ENCODE measurements at regions not wholly inside any gene's neighbourhood (a gene's known extent, or its start where the extent isn't known, plus 50 kb on each side); places are given as distances from the start of the nearest gene placed in this dataset.

DNA sequence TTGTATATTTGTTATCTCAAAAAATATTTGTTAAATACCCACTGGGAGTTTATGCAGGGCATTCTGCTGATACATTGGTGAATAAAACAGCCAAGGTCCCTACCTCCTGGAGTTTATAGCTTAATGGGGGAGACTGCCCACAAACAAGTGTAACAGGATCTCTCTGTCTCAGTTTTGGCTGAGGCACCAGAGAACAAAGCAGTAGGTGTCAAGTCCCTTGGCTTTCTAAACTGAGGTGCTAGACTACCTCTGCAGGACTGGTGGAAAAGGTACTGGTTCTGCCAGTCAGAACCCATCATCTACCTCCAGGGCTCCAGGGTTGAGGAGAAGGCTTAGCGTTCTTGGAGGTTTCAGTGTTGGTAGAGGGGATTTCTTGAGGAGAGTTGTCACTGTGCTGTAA lies 188.4 kb upstream of the ELL2 start:
- Mint-ChIP-seq H3K36me3 (peaks cover 0 to 2% of the 10 kb centered on the region in 2 donors), H3K9me3 (peaks cover 0 to 6% (median 0%) of the 10 kb centered on the region in 7 donors), H3K27ac (peak overlapping the region in 3 of 7 donors; percentile 37 to 70 (median 41)), H3K4me3 (no peak overlapping the region), H3K27me3 (ENCODE audit: low read depth in 3 of 3) (peaks cover 0 to 2% (median 0%) of the 10 kb centered on the region in 3 donors), H3K4me1 (peaks cover 23% of the 10 kb centered on the region)
- Histone ChIP-seq H3K36me3 (replicated peaks in 1 of 2; ENCODE audit: control insufficient read depth in 1 of 2, insufficient read depth in 2 of 2, low read length in 2 of 2) (no peaks in the 10 kb centered on the region), H3K9me3 (replicated peaks in 1 of 2; ENCODE audit: control insufficient read depth in 1 of 2, insufficient read depth in 1 of 2, low read length in 2 of 2) (no peaks in the 10 kb centered on the region), H3K4me3 (replicated peaks in 1 of 3; ENCODE audit: low read depth in 2 of 3, low read length in 3 of 3) (no peak overlapping the region), H3K4me2 (replicated peaks; ENCODE audit: extremely low read depth, low read length, poor library complexity, severe bottlenecking) (no peak overlapping the region), H4K20me1 (ENCODE audit: insufficient read depth, low read length) (no peaks in the 10 kb centered on the region), H3K79me2 (ENCODE audit: insufficient read depth, low read length) (no peaks in the 10 kb centered on the region), H2AFZ (ENCODE audit: insufficient read depth, low read depth, low read length, poor library complexity, severe bottlenecking) (no peak overlapping the region), H3K27me3 (ENCODE audit: control insufficient read depth in 2 of 2, insufficient read depth in 2 of 2, low read length in 2 of 2) (no peaks in the 10 kb centered on the region), H3K27ac (ENCODE audit: low read depth in 1 of 2, low read length in 2 of 2) (no peak overlapping the region), H3K4me1 (ENCODE audit: control insufficient read depth in 1 of 2, insufficient read depth in 2 of 2, low read length in 2 of 2) (peaks cover 15 to 18% of the 10 kb centered on the region in 2 donors), H3K9ac (ENCODE audit: insufficient read depth, low read length, poor library complexity, severe bottlenecking) (no peak overlapping the region)
- intact Hi-C loops (cut with micrococcal nuclease) = no loop called here
- no CpG with 5 or more reads among the region's 1 CpG for WGBS (ENCODE audit: insufficient coverage)
- no peak for DNase-seq
- TF ChIP-seq, protein P1, sequence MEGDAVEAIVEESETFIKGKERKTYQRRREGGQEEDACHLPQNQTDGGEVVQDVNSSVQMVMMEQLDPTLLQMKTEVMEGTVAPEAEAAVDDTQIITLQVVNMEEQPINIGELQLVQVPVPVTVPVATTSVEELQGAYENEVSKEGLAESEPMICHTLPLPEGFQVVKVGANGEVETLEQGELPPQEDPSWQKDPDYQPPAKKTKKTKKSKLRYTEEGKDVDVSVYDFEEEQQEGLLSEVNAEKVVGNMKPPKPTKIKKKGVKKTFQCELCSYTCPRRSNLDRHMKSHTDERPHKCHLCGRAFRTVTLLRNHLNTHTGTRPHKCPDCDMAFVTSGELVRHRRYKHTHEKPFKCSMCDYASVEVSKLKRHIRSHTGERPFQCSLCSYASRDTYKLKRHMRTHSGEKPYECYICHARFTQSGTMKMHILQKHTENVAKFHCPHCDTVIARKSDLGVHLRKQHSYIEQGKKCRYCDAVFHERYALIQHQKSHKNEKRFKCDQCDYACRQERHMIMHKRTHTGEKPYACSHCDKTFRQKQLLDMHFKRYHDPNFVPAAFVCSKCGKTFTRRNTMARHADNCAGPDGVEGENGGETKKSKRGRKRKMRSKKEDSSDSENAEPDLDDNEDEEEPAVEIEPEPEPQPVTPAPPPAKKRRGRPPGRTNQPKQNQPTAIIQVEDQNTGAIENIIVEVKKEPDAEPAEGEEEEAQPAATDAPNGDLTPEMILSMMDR (IDR thresholded peaks at IDR 0.05) = no peak

- no CpG with 5 or more reads among the region's 1 CpG for WGBS (ENCODE audit: insufficient coverage)
- peak; percentile 9 to 34 (median 32) for DNase-seq
- Histone ChIP-seq H3K4me1 (ENCODE audit: control insufficient read depth in 1 of 2, insufficient read depth in 2 of 2, low read length in 2 of 2) (peaks cover 15 to 18% of the 10 kb centered on the region in 2 donors), H2AFZ (ENCODE audit: insufficient read depth, low read depth, low read length, poor library complexity, severe bottlenecking) (no peak overlapping the region), H3K27ac (ENCODE audit: low read depth in 1 of 2, low read length in 2 of 2) (no peak overlapping the region), H3K79me2 (ENCODE audit: insufficient read depth, low read length) (no peaks in the 10 kb centered on the region), H3K36me3 (replicated peaks in 1 of 2; ENCODE audit: control insufficient read depth in 1 of 2, insufficient read depth in 2 of 2, low read length in 2 of 2) (no peaks in the 10 kb centered on the region), H3K9ac (ENCODE audit: insufficient read depth, low read length, poor library complexity, severe bottlenecking) (no peak overlapping the region), H3K4me3 (replicated peaks in 1 of 3; ENCODE audit: low read depth in 2 of 3, low read length in 3 of 3) (no peak overlapping the region), H3K9me3 (replicated peaks in 1 of 2; ENCODE audit: control insufficient read depth in 1 of 2, insufficient read depth in 1 of 2, low read length in 2 of 2) (no peaks in the 10 kb centered on the region), H4K20me1 (ENCODE audit: insufficient read depth, low read length) (no peaks in the 10 kb centered on the region), H3K27me3 (ENCODE audit: control insufficient read depth in 2 of 2, insufficient read depth in 2 of 2, low read length in 2 of 2) (no peaks in the 10 kb centered on the region), H3K4me2 (replicated peaks; ENCODE audit: extremely low read depth, low read length, poor library complexity, severe bottlenecking) (no peak overlapping the region)
- intact Hi-C loops (cut with micrococcal nuclease) = loop anchor here in 1 of 2 donors (5.0 to 10.0 kb wide), 2 partner anchors 187 to 295 kb away; partner anchors contain the start of gene ELL2
- Mint-ChIP-seq H3K27ac (no peak overlapping the region), H3K4me1 (peaks cover 23% of the 10 kb centered on the region), H3K27me3 (ENCODE audit: low read depth in 3 of 3) (peaks cover 0 to 2% (median 0%) of the 10 kb centered on the region in 3 donors), H3K36me3 (peaks cover 0 to 2% of the 10 kb centered on the region in 2 donors), H3K4me3 (no peak overlapping the region), H3K9me3 (peaks cover 0 to 6% (median 0%) of the 10 kb centered on the region in 7 donors)
- TF ChIP-seq, protein P1 (IDR thresholded peaks at IDR 0.05) = no peak
Observed at GRCh38 chr5:96149546-96149945, 187.9 kb upstream of the ELL2 start.
